HCT116 (cell line): ENCODE measurements at regions not wholly inside any gene's neighbourhood (a gene's known extent, or its start where the extent isn't known, plus 50 kb on each side); places are given as distances from the start of the nearest gene placed in this dataset.

Source experiments
- EZH2 ChIP-seq: fragments of 200-600 bp; sonication (generic); IDR thresholded peaks from 2 replicates; pipeline ENCODE4 v1.6.1; 2017; ENCODE audit warnings: antibody characterized with exemption, mixed run types
- JUND ChIP-seq: IDR thresholded peaks from 2 replicates; pipeline ENCODE4 v1.6.1; 2012
- MAX ChIP-seq: IDR thresholded peaks from 2 replicates; pipeline ENCODE4 v1.6.1; 2012
- POLR2A ChIP-seq: IDR thresholded peaks from 2 replicates; pipeline ENCODE4 v1.7.0; 2011; ENCODE audit warnings: borderline replicate concordance; ENCODE audit not compliant: insufficient read depth, insufficient read length; ENCODE audit errors: extremely low read depth

DNA sequence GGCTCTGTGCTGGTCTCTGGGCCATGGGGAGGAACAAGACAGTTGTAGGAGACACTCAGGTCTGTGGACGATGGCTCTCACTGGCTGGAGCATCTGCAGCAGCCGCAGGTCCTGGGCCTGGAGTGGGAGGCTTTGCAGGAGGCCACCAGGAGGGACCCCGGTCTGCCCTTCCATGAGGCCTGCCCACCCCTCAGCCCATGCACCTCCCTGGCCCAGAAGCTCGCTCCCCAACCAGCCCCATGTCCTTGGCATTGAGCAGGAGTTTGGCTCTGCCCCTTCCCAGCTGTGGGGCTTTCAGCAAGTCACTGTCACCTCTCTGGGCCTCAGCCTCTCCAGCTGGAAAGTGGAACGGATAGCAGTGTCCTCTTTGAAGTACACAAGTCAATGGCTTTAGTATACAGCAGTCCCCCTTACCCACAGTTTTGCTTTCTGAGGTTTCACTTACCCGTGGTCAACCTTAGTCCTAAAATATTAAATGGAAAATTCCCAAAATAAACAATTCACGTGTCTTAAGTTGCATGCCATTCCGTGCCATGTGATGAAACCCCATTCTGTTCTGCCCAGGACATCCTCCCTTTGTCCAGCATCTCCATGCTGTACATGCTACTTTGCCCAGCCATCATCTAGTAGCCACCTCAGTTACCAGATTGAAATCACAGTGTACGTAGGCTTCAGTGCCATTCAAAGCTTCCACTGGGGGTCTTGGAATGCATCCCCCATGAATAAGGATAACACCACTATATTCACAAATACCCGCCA, 104.0 kb downstream of the CPZ start:
- TF ChIP-seq MAX (no peak), JUND (no peak), POLR2A (no peak), EZH2 (no peak)
